ENCODE measurements at regions not wholly inside any gene's neighbourhood (a gene's known extent, or its start where the extent isn't known, plus 50 kb on each side); places are given as distances from the start of the nearest gene placed in this dataset.

GRCh38 chr16:51402298-51402697, 251.2 kb upstream of the SALL1 start:
- CTCF ChIA-PET, result no interaction called here
- Histone ChIP-seq H3K27ac (no peak overlapping the region), H3K4me2 (no peak overlapping the region), H3K79me2 (ENCODE audit: low read depth) (no peaks in the 10 kb centered on the region), H3K4me3 (no peak overlapping the region), H3K36me3 (ENCODE audit: low read depth) (no peaks in the 10 kb centered on the region), H2AFZ (no peak overlapping the region), H3K27me3 (ENCODE audit: insufficient read depth, low read depth) (no peaks in the 10 kb centered on the region), H3K4me1 (replicated peaks; ENCODE audit: insufficient read depth) (no peaks in the 10 kb centered on the region), H3F3A (ENCODE audit: insufficient read depth, low read depth) (no peaks in the 10 kb centered on the region), H3K9me3 (ENCODE audit: insufficient read depth, low read depth) (no peaks in the 10 kb centered on the region; the same call in 1 of the 2 replicates), H3K9me2 (ENCODE audit: insufficient read depth) (no peaks in the 10 kb centered on the region), H4K20me1 (ENCODE audit: insufficient read depth) (no peaks in the 10 kb centered on the region)
- no TSS peak for BruUV-seq (replicated peaks)
- intact Hi-C loops (cut with micrococcal nuclease; ENCODE audit: unreplicated experiment), result no loop called here
- POLR2A ChIA-PET (ENCODE audit: unreplicated experiment), result no interaction called here
- TF ChIP-seq, protein P1, sequence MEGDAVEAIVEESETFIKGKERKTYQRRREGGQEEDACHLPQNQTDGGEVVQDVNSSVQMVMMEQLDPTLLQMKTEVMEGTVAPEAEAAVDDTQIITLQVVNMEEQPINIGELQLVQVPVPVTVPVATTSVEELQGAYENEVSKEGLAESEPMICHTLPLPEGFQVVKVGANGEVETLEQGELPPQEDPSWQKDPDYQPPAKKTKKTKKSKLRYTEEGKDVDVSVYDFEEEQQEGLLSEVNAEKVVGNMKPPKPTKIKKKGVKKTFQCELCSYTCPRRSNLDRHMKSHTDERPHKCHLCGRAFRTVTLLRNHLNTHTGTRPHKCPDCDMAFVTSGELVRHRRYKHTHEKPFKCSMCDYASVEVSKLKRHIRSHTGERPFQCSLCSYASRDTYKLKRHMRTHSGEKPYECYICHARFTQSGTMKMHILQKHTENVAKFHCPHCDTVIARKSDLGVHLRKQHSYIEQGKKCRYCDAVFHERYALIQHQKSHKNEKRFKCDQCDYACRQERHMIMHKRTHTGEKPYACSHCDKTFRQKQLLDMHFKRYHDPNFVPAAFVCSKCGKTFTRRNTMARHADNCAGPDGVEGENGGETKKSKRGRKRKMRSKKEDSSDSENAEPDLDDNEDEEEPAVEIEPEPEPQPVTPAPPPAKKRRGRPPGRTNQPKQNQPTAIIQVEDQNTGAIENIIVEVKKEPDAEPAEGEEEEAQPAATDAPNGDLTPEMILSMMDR (conservative IDR thresholded peaks at IDR 0.05), result no peak
- no peak for TF ChIP-seq EZH2 (IDR thresholded peaks at IDR 0.05; ENCODE audit: low read depth)
- no peak for DNase-seq

DNA sequence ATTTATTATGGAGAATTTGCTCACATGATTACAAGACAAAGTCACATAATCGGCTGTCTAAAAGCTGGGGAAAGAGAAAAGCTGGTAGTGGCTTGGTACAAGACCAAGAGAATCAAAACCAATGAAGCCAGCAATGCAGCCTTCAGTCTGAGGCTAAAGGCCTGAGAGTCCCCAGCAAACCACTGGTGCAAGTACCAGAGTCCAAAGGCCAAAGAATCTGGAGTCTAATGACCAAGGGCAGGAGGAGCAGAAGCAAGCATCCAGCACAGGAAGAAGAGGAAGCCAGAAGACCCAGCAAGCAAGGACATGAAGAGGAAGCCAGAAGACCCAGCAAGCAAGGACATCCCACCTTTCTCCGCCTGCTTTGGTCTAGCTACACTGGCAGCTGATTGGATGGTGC, 250.6 kb upstream of the SALL1 start:
- no TSS peak for BruUV-seq (replicated peaks)

GRCh38 chr16:51399908-51400670, 249.0 kb upstream of the SALL1 start:
- intact Hi-C loops (cut with micrococcal nuclease; ENCODE audit: unreplicated experiment), result no loop called here
- Histone ChIP-seq H2AFZ (no peak overlapping the region), H3K4me2 (no peak overlapping the region), H3K79me2 (ENCODE audit: low read depth) (no peaks in the 10 kb centered on the region), H3K4me1 (replicated peaks; ENCODE audit: insufficient read depth) (no peaks in the 10 kb centered on the region), H3K36me3 (ENCODE audit: low read depth) (no peaks in the 10 kb centered on the region), H3K9me3 (ENCODE audit: insufficient read depth, low read depth) (no peaks in the 10 kb centered on the region; the same call in 1 of the 2 replicates), H3K27ac (no peak overlapping the region), H3K4me3 (no peak overlapping the region), H3K27me3 (ENCODE audit: insufficient read depth, low read depth) (no peaks in the 10 kb centered on the region), H3F3A (ENCODE audit: insufficient read depth, low read depth) (no peaks in the 10 kb centered on the region), H3K9me2 (ENCODE audit: insufficient read depth) (no peaks in the 10 kb centered on the region), H4K20me1 (ENCODE audit: insufficient read depth) (no peaks in the 10 kb centered on the region)
- POLR2A ChIA-PET (ENCODE audit: unreplicated experiment), result no interaction called here
- TF ChIP-seq, protein P1 (conservative IDR thresholded peaks at IDR 0.05), result no peak
- TF ChIP-seq EZH2 (IDR thresholded peaks at IDR 0.05; ENCODE audit: low read depth), result no peak
- no peak for DNase-seq
- no TSS peak for BruUV-seq (replicated peaks)
- CTCF ChIA-PET, result no interaction called here

More for the DNA sequence above, 250.6 kb upstream of the SALL1 start:
- Histone ChIP-seq H3K4me2 (no peak overlapping the region), H3K4me1 (replicated peaks; ENCODE audit: insufficient read depth) (no peaks in the 10 kb centered on the region), H4K20me1 (ENCODE audit: insufficient read depth) (no peaks in the 10 kb centered on the region), H2AFZ (no peak overlapping the region), H3F3A (ENCODE audit: insufficient read depth, low read depth) (no peaks in the 10 kb centered on the region), H3K9me3 (ENCODE audit: insufficient read depth, low read depth) (no peaks in the 10 kb centered on the region; the same call in 1 of the 2 replicates), H3K27me3 (ENCODE audit: insufficient read depth, low read depth) (no peaks in the 10 kb centered on the region), H3K79me2 (ENCODE audit: low read depth) (no peaks in the 10 kb centered on the region), H3K36me3 (ENCODE audit: low read depth) (no peaks in the 10 kb centered on the region), H3K27ac (no peak overlapping the region), H3K4me3 (no peak overlapping the region), H3K9me2 (ENCODE audit: insufficient read depth) (no peaks in the 10 kb centered on the region)
- TF ChIP-seq EZH2 (IDR thresholded peaks at IDR 0.05; ENCODE audit: low read depth), result no peak
- TF ChIP-seq, protein P1 (conservative IDR thresholded peaks at IDR 0.05), result no peak
- POLR2A ChIA-PET (ENCODE audit: unreplicated experiment), result no interaction called here
- CTCF ChIA-PET, result no interaction called here
- no peak for DNase-seq
- intact Hi-C loops (cut with micrococcal nuclease; ENCODE audit: unreplicated experiment), result no loop called here
